DND-41 (cell line): ENCODE measurements at regions not wholly inside any gene's neighbourhood (a gene's known extent, or its start where the extent isn't known, plus 50 kb on each side); places are given as distances from the start of the nearest gene placed in this dataset.

Experiments
- EZH2 ChIP-seq: IDR thresholded peaks from 3 replicates; pipeline ENCODE4 v1.6.1; 2012; ENCODE audit warnings: borderline replicate concordance, low read depth, mild to moderate bottlenecking, moderate library complexity, low read length, inconsistent platforms; ENCODE audit not compliant: severe bottlenecking
- TF ChIP-seq, protein P1 (sequence below): IDR thresholded peaks from 2 replicates; pipeline ENCODE4 v1.5.1; 2012; ENCODE audit warnings: borderline replicate concordance, low read length, moderate library complexity, mild to moderate bottlenecking; ENCODE audit not compliant: poor library complexity, severe bottlenecking; ENCODE audit errors: extremely low read depth

DNA sequence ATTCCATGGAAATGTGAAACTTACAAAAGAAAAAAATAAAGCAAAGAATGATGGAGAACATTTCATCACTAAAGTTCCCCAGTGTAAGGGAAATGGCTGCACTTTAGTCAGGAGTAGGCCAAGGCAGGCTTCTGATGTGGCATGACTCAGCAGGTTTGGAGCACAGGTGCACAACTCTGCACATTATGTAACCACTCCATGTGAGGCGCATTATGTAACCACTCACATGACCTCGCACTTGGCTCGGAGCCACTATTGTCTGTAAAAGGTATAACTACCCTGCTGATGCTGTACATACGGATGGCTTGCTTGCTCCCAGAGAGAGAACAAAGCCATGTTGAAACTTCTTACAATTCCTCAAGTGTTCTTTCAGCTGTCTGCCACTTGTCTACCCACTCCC lies 727.6 kb downstream of the TRAM1L1 start:
- TF ChIP-seq, protein P1, sequence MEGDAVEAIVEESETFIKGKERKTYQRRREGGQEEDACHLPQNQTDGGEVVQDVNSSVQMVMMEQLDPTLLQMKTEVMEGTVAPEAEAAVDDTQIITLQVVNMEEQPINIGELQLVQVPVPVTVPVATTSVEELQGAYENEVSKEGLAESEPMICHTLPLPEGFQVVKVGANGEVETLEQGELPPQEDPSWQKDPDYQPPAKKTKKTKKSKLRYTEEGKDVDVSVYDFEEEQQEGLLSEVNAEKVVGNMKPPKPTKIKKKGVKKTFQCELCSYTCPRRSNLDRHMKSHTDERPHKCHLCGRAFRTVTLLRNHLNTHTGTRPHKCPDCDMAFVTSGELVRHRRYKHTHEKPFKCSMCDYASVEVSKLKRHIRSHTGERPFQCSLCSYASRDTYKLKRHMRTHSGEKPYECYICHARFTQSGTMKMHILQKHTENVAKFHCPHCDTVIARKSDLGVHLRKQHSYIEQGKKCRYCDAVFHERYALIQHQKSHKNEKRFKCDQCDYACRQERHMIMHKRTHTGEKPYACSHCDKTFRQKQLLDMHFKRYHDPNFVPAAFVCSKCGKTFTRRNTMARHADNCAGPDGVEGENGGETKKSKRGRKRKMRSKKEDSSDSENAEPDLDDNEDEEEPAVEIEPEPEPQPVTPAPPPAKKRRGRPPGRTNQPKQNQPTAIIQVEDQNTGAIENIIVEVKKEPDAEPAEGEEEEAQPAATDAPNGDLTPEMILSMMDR: no peak
- TF ChIP-seq EZH2: no peak
